HEK293 (cell line): ENCODE measurements at regions not wholly inside any gene's neighbourhood (a gene's known extent, or its start where the extent isn't known, plus 50 kb on each side); places are given as distances from the start of the nearest gene placed in this dataset.

Source experiments
- CTCF ChIA-PET: fragments of 350-600 bp; formaldehyde crosslinking; extraction: SDS; loops from one replicate; lab custom pipeline; 2021; ENCODE audit warnings: antibody characterized with exemption; lab: Yijun Ruan, JAX
- POLR2A ChIA-PET: fragments of 300-600 bp; formaldehyde crosslinking; extraction: SDS; loops from one replicate; lab custom pipeline; 2020; ENCODE audit warnings: antibody characterized with exemption, inconsistent platforms; lab: Yijun Ruan, JAX
- H3K27ac ChIP-seq: fragments of 200-500 bp; sonication (Bioruptor generic); 2 replicates; pipeline ENCODE4 v1.5.1; 2014; ENCODE audit warnings: low read depth, low read length, control low read depth, inconsistent platforms; ENCODE audit errors: extremely low read depth
- H3K36me3 ChIP-seq, 2 experiments: fragments of 200-500 bp in 1 of 2; sonication (Bioruptor generic) in 1 of 2; 1 replicate in 1 of 2; 2 replicates in 1 of 2; pipeline ENCODE4 v1.5.1; 2014 to 2017; ENCODE audit warnings: inconsistent platforms in 2 of 2, low read length in 2 of 2; ENCODE audit not compliant: control insufficient read depth in 2 of 2, insufficient read depth in 1 of 2
- H3K4me1 ChIP-seq: fragments of 200-500 bp; sonication (Bioruptor generic); 2 replicates; pipeline ENCODE4 v1.5.1; 2014; ENCODE audit warnings: mild to moderate bottlenecking, low read length, inconsistent platforms; ENCODE audit not compliant: control insufficient read depth, insufficient read depth
- H3K4me3 ChIP-seq: 2 replicates; pipeline ENCODE4 v1.5.1; 2011; ENCODE audit warnings: low read depth, mild to moderate bottlenecking, control low read depth, low read length, moderate library complexity
- H3K9me3 ChIP-seq: fragments of 200-500 bp; sonication (Bioruptor generic); 2 replicates; pipeline ENCODE4 v1.5.1; 2014; ENCODE audit warnings: low read depth, low read length, inconsistent platforms; ENCODE audit not compliant: control insufficient read depth, insufficient read depth
- GFI1B ChIP-seq: fragments of 450-650 bp; formaldehyde crosslinking; IDR thresholded peaks from 2 replicates; pipeline ENCODE4 v1.5.1; 2016; ENCODE audit warnings: missing biosample characterization, missing genetic modification characterization
- KLF7 ChIP-seq: fragments of 450-650 bp; formaldehyde crosslinking; IDR thresholded peaks from 2 replicates; pipeline ENCODE4 v1.5.1; 2016; ENCODE audit warnings: missing biosample characterization, missing genetic modification characterization, borderline replicate concordance
- MZF1 ChIP-seq: fragments of 450-650 bp; formaldehyde crosslinking; IDR thresholded peaks from 2 replicates; pipeline ENCODE4 v1.5.1; 2017; ENCODE audit warnings: missing biosample characterization, missing genetic modification characterization, borderline replicate concordance
- PBX3 ChIP-seq: sonication (generic); formaldehyde crosslinking; IDR thresholded peaks from 2 replicates; pipeline ENCODE4 v1.8.1; 2022; ENCODE audit warnings: mild to moderate bottlenecking, moderate library complexity, missing genetic modification reagents
- PRDM4 ChIP-seq: fragments of 450-650 bp; formaldehyde crosslinking; IDR thresholded peaks from 2 replicates; pipeline ENCODE4 v1.5.1; 2017; ENCODE audit warnings: missing biosample characterization, missing genetic modification characterization
- SETDB1 ChIP-seq: IDR thresholded peaks from one replicate; pipeline ENCODE4 v1.6.1; 2017; ENCODE audit warnings: mild to moderate bottlenecking, low read length, moderate library complexity, mixed read lengths; ENCODE audit not compliant: insufficient read length
- TRIM28 ChIP-seq: IDR thresholded peaks from 2 replicates; pipeline ENCODE4 v1.6.1; 2011; ENCODE audit warnings: low read length, control low read depth, borderline replicate concordance
- YY2 ChIP-seq: fragments of 450-650 bp; formaldehyde crosslinking; IDR thresholded peaks from 2 replicates; pipeline ENCODE4 v1.5.1; 2016; ENCODE audit warnings: missing biosample characterization, missing genetic modification characterization
- ZIC2 ChIP-seq: fragments of 450-650 bp; formaldehyde crosslinking; IDR thresholded peaks from 2 replicates; pipeline ENCODE4 v1.5.1; 2016; ENCODE audit warnings: missing biosample characterization, missing genetic modification characterization
- ZNF121 ChIP-seq: fragments of 450-650 bp; formaldehyde crosslinking; IDR thresholded peaks from 2 replicates; pipeline ENCODE4 v1.5.1; 2016; ENCODE audit warnings: missing biosample characterization, missing genetic modification characterization
- ZNF155 ChIP-seq: fragments of 450-650 bp; formaldehyde crosslinking; IDR thresholded peaks from 2 replicates; pipeline ENCODE4 v1.5.1; 2016; ENCODE audit warnings: missing biosample characterization, missing genetic modification characterization
- ZNF16 ChIP-seq: fragments of 450-650 bp; formaldehyde crosslinking; IDR thresholded peaks from 2 replicates; pipeline ENCODE4 v1.5.1; 2016; ENCODE audit warnings: low read depth, missing biosample characterization, missing genetic modification characterization
- ZNF184 ChIP-seq: fragments of 450-650 bp; IDR thresholded peaks from 2 replicates; pipeline ENCODE4 v1.5.1; 2018; ENCODE audit warnings: missing biosample characterization, mild to moderate bottlenecking, missing genetic modification characterization
- ZNF416 ChIP-seq: fragments of 450-650 bp; formaldehyde crosslinking; IDR thresholded peaks from 2 replicates; pipeline ENCODE4 v1.5.1; 2016; ENCODE audit warnings: missing biosample characterization, missing genetic modification characterization
- ZNF433 ChIP-seq: fragments of 450-650 bp; formaldehyde crosslinking; IDR thresholded peaks from 2 replicates; pipeline ENCODE4 v1.5.1; 2016; ENCODE audit warnings: missing biosample characterization, missing genetic modification characterization, low read depth
- ZNF518A ChIP-seq: fragments of 450-650 bp; formaldehyde crosslinking; conservative IDR thresholded peaks from 2 replicates; pipeline ENCODE4 v1.5.1; 2016; ENCODE audit warnings: low read depth, missing biosample characterization, missing genetic modification characterization
- ZNF529 ChIP-seq: fragments of 450-650 bp; formaldehyde crosslinking; IDR thresholded peaks from 2 replicates; pipeline ENCODE4 v1.5.1; 2017; ENCODE audit warnings: missing genetic modification characterization, missing biosample characterization; ENCODE audit not compliant: insufficient replicate concordance
- ZNF596 ChIP-seq: fragments of 450-650 bp; IDR thresholded peaks from 2 replicates; pipeline ENCODE4 v1.5.0; 2018; ENCODE audit warnings: missing biosample characterization, mild to moderate bottlenecking, missing genetic modification characterization, moderate library complexity
- ZNF664 ChIP-seq: fragments of 450-650 bp; formaldehyde crosslinking; IDR thresholded peaks from 2 replicates; pipeline ENCODE4 v1.5.1; 2016; ENCODE audit warnings: missing biosample characterization, missing genetic modification characterization
- ZNF701 ChIP-seq: fragments of 450-650 bp; formaldehyde crosslinking; IDR thresholded peaks from 2 replicates; pipeline ENCODE4 v1.5.1; 2016; ENCODE audit warnings: missing biosample characterization, missing genetic modification characterization
- ZNF747 ChIP-seq: fragments of 450-650 bp; formaldehyde crosslinking; IDR thresholded peaks from 2 replicates; pipeline ENCODE4 v1.5.1; 2016; ENCODE audit warnings: missing biosample characterization, missing genetic modification characterization
- ZSCAN5A ChIP-seq: fragments of 450-650 bp; formaldehyde crosslinking; IDR thresholded peaks from 2 replicates; pipeline ENCODE4 v1.5.1; 2016; ENCODE audit warnings: missing biosample characterization, missing genetic modification characterization
- TF ChIP-seq, protein P1 (sequence below): fragments of 450-650 bp; formaldehyde crosslinking; IDR thresholded peaks from 2 replicates; pipeline ENCODE4 v1.5.1; 2016; ENCODE audit warnings: missing biosample characterization, missing genetic modification characterization

DNA sequence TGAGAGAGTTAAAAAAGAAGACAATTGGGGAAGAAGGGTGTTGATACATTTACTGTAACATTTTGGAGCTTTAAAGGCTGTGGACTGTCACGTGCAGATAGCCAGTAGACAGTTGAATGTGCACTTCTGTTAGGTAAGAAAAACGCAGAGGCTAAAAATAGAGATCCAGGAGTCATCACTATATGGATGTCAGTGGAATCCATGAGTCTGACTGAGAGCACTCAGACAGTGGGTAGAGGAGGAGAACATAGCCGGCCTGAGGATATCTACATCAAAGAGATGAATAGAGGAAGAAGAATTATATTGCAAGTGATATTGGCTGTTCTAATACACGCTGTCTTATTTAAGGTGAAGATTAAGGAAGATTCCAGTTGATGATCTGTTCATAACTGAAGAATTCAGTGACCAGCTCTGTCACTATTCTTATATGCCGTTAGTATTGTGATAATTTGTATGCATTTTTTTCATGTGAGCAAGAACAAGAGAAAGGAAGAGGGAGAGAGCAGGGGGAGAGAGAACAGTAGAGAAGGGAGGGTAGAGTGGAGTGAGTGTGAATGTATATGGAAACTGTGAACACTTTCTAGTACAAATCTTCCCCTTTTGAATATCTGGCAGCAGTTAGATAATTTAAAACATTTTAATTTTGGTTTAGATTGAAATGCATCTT is 344.8 kb downstream of the CHRM3 start (continued):
- TF ChIP-seq, protein P1, sequence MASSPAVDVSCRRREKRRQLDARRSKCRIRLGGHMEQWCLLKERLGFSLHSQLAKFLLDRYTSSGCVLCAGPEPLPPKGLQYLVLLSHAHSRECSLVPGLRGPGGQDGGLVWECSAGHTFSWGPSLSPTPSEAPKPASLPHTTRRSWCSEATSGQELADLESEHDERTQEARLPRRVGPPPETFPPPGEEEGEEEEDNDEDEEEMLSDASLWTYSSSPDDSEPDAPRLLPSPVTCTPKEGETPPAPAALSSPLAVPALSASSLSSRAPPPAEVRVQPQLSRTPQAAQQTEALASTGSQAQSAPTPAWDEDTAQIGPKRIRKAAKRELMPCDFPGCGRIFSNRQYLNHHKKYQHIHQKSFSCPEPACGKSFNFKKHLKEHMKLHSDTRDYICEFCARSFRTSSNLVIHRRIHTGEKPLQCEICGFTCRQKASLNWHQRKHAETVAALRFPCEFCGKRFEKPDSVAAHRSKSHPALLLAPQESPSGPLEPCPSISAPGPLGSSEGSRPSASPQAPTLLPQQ (tag by site-specific recombination) = no peak
- TF ChIP-seq GFI1B (tag by site-specific recombination) (no peak), ZNF433 (tag by site-specific recombination) (no peak), KLF7 (tag by site-specific recombination) (no peak), ZNF16 (no peak), ZSCAN5A (tag by site-specific recombination) (no peak), ZNF747 (no peak), ZNF596 (tag by site-specific recombination) (no peak), ZNF184 (tag by site-specific recombination) (no peak), YY2 (no peak)

DNA sequence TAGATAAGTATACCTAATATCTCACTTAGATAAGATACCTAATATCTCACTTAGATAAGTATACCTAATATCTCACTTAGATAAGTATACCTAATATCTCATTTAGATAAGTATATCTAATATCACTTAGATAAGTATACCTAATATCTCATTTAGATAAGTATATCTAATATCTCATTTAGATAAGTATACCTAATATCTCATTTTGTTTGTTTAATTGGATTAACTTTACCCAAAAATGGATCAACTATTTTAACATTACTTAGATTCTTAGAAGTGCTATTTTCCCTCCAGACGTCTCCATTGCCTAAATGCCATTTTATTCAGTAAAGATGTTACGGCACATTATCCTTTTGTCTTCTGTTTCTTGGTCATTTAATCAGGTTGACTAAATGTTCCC is 346.4 kb downstream of the CHRM3 start:
- Histone ChIP-seq H3K27ac (no peak overlapping the region), H3K9me3 (no peaks in the 10 kb centered on the region), H3K4me1 (no peaks in the 10 kb centered on the region)
- TF ChIP-seq ZNF664 (tag by site-specific recombination) (peak; percentile 96), PRDM4 (tag by site-specific recombination) (no peak)
- TF ChIP-seq, all 188 proteins: peak for 1
- H3K4me3 ChIP-seq = no peak overlapping the region
- H3K36me3 ChIP-seq = no peaks in the 10 kb centered on the region
- CTCF ChIA-PET = no interaction called here
- POLR2A ChIA-PET = no interaction called here

- ChIA-PET CTCF (no interaction called here), POLR2A (no interaction called here)
- TF ChIP-seq ZIC2 (tag by site-specific recombination) (no peak), SETDB1 (no peak), ZNF701 (no peak), PBX3 (no peak), MZF1 (tag by site-specific recombination) (no peak), ZNF155 (tag by site-specific recombination) (no peak), ZNF518A (tag by site-specific recombination) (no peak), ZNF121 (tag by site-specific recombination) (no peak), TRIM28 (no peak), ZNF416 (tag by site-specific recombination) (no peak), ZNF529 (no peak)
Measured at GRCh38 chr1:239733995-239734394, 347.6 kb downstream of the CHRM3 start.

More at GRCh38 chr1:239733995-239734394, 347.6 kb downstream of the CHRM3 start:
- Histone ChIP-seq H3K4me3 (no peak overlapping the region), H3K4me1 (no peaks in the 10 kb centered on the region), H3K9me3 (no peaks in the 10 kb centered on the region), H3K27ac (no peak overlapping the region), H3K36me3 (no peaks in the 10 kb centered on the region)
